Activated naive CD8-positive, alpha-beta T cell treated with anti-CD3 and anti-CD28 coated beads, Interleukin-2, amount 50 U/mL, for 24 hours (primary cell): ENCODE measurements at regions not wholly inside any gene's neighbourhood (a gene's known extent, or its start where the extent isn't known, plus 50 kb on each side); places are given as distances from the start of the nearest gene placed in this dataset.
A peak's percentile ranks its signal among the peaks of the same experiment; 100 is the strongest.

Experiments
- ATAC-seq: fragments of 150-1000 bp; cut with Tn5 transposase; one replicate; pipeline ENCODE4 v1.10.0; 2021
- DNase-seq: peaks from one replicate; pipeline ENCODE4 v3.0.0; 2021
- H3K27ac Mint-ChIP-seq: one replicate; pipeline ENCODE4 v1.8.0; 2021; ENCODE audit warnings: mild to moderate bottlenecking, mixed read lengths
- H3K27me3 Mint-ChIP-seq: one replicate; pipeline ENCODE4 v1.8.0; 2021; ENCODE audit warnings: mixed read lengths
- H3K36me3 Mint-ChIP-seq: one replicate; pipeline ENCODE4 v1.8.0; 2021; ENCODE audit warnings: low read depth, mixed read lengths
- H3K4me1 Mint-ChIP-seq: one replicate; pipeline ENCODE4 v1.8.0; 2021; ENCODE audit warnings: mixed read lengths
- H3K4me3 Mint-ChIP-seq: one replicate; pipeline ENCODE4 v1.8.0; 2021; ENCODE audit warnings: mild to moderate bottlenecking, moderate library complexity, mixed read lengths
- H3K9me3 Mint-ChIP-seq: one replicate; pipeline ENCODE4 v1.8.0; 2021; ENCODE audit warnings: mixed read lengths

- no peaks in the 10 kb centered on the region for H3K4me1 Mint-ChIP-seq
- no peaks in the 10 kb centered on the region for H3K36me3 Mint-ChIP-seq
- no peaks in the 10 kb centered on the region for H3K9me3 Mint-ChIP-seq
- H3K4me3 Mint-ChIP-seq: no peak overlapping the region
- H3K27ac Mint-ChIP-seq: no peak overlapping the region
- no peak for DNase-seq
- ATAC-seq: no peak
- peaks cover 12% of the 10 kb centered on the region for H3K27me3 Mint-ChIP-seq
Observed at GRCh38 chr1:63099188-63099587, 223.2 kb upstream of the FOXD3 start.

GRCh38 chr1:63101336-63101735, 221.0 kb upstream of the FOXD3 start:
- H3K27me3 Mint-ChIP-seq: peaks cover 15% of the 10 kb centered on the region
- H3K9me3 Mint-ChIP-seq: no peaks in the 10 kb centered on the region
- no peak overlapping the region for H3K27ac Mint-ChIP-seq
- no peaks in the 10 kb centered on the region for H3K4me1 Mint-ChIP-seq
- no peak for DNase-seq
- no peak overlapping the region for H3K4me3 Mint-ChIP-seq
- no peaks in the 10 kb centered on the region for H3K36me3 Mint-ChIP-seq
- ATAC-seq: no peak

- H3K4me1 Mint-ChIP-seq: no peaks in the 10 kb centered on the region
- peaks cover 6% of the 10 kb centered on the region for H3K27me3 Mint-ChIP-seq
- H3K9me3 Mint-ChIP-seq: no peaks in the 10 kb centered on the region
- DNase-seq (no peak), ATAC-seq (no peak)
- H3K27ac Mint-ChIP-seq: no peak overlapping the region
- H3K36me3 Mint-ChIP-seq: no peaks in the 10 kb centered on the region
- no peak overlapping the region for H3K4me3 Mint-ChIP-seq
Observed at GRCh38 chr1:63103682-63104081, 218.7 kb upstream of the FOXD3 start.

- no peak for DNase-seq
- no peaks in the 10 kb centered on the region for H3K9me3 Mint-ChIP-seq
- no peaks in the 10 kb centered on the region for H3K36me3 Mint-ChIP-seq
- no peaks in the 10 kb centered on the region for H3K4me1 Mint-ChIP-seq
- no peak for ATAC-seq
- peaks cover 12% of the 10 kb centered on the region for H3K27me3 Mint-ChIP-seq
- H3K27ac Mint-ChIP-seq: no peak overlapping the region
- H3K4me3 Mint-ChIP-seq: no peak overlapping the region
Observed at GRCh38 chr1:63107066-63107465, 215.3 kb upstream of the FOXD3 start.

DNA sequence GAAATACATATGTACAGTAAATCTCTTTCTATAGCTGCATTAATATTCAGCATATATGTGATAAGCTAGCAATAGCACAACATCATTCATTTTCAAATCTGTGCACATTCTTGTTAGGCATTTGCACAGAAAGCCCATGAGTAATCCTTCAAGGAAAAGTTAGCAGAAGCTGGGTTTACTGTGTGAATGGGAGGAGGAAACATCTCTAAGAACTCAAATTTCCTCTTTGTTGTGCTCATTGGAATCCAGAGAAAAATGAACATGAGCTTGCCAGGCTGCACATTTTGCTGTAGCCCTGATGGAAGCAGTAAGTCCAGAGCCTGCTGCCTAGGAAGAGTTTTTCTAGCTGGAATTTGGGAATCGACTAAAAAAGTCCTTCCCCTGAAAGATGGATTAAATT, 214.2 kb upstream of the FOXD3 start:
- H3K4me1 Mint-ChIP-seq: no peaks in the 10 kb centered on the region
- no peak overlapping the region for H3K4me3 Mint-ChIP-seq
- H3K9me3 Mint-ChIP-seq: no peaks in the 10 kb centered on the region
- DNase-seq (no peak), ATAC-seq (no peak)
- H3K27me3 Mint-ChIP-seq: peaks cover 12% of the 10 kb centered on the region
- H3K36me3 Mint-ChIP-seq: no peaks in the 10 kb centered on the region
- no peak overlapping the region for H3K27ac Mint-ChIP-seq

- H3K27ac Mint-ChIP-seq: no peak overlapping the region
- peaks cover 8% of the 10 kb centered on the region for H3K27me3 Mint-ChIP-seq
- ATAC-seq (peak; percentile 20), DNase-seq (no peak)
- H3K36me3 Mint-ChIP-seq: no peaks in the 10 kb centered on the region
- H3K4me1 Mint-ChIP-seq: no peaks in the 10 kb centered on the region
- no peaks in the 10 kb centered on the region for H3K9me3 Mint-ChIP-seq
- no peak overlapping the region for H3K4me3 Mint-ChIP-seq
Observed at GRCh38 chr1:63112155-63112900, 210.0 kb upstream of the FOXD3 start.

DNA sequence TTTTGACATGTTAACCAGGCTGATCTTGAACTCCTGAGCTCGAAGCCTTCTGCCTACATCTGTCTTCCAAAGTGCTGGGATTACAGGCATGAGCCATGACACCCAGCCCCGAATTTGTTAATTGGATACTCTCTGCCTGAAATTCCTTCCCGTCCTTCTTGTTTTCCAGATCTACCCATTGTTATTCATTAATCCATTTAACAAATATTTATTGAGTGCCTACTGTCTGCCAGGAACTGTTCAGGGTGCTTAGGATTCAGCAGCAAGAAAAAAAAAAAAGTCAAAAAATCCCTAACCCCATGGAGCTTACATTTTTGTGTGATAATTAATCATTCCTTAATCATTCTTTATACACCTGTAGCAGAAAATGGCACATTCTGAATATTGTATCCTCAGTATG, 206.8 kb upstream of the FOXD3 start:
- Mint-ChIP-seq H3K27me3 (peaks cover 8% of the 10 kb centered on the region), H3K27ac (no peak overlapping the region), H3K36me3 (no peaks in the 10 kb centered on the region), H3K4me1 (no peaks in the 10 kb centered on the region), H3K9me3 (no peaks in the 10 kb centered on the region), H3K4me3 (no peak overlapping the region)
- DNase-seq (no peak), ATAC-seq (no peak)

- ATAC-seq (no peak), DNase-seq (no peak)
- Mint-ChIP-seq H3K4me3 (no peak overlapping the region), H3K27me3 (peaks cover 7% of the 10 kb centered on the region), H3K27ac (no peak overlapping the region), H3K9me3 (no peaks in the 10 kb centered on the region), H3K4me1 (no peaks in the 10 kb centered on the region), H3K36me3 (no peaks in the 10 kb centered on the region)
Observed at GRCh38 chr1:63116016-63116415, 206.4 kb upstream of the FOXD3 start.

GRCh38 chr1:63119575-63120155, 202.7 kb upstream of the FOXD3 start:
- H3K27me3 Mint-ChIP-seq: peaks cover 7% of the 10 kb centered on the region
- H3K27ac Mint-ChIP-seq: no peak overlapping the region

DNA sequence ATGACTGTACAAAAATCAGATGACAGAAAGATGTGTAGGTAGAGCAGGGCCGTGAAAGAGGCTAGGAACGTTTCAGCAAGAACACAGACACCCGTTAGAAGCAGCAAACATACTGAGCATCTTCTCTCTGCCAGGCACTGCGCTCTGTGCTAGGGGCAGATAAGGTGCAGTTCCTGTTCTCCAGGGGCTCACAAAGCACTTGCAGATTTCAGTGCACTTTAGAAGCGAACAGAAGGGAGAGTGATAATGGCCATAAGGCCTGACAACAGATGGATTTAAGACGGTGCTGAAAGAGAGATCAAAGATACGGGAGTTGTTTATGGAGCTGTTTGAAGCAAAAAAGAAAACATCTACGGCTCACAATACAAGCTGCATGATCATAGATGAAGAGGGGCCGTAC, 200.3 kb upstream of the FOXD3 start:
- H3K27me3 Mint-ChIP-seq: peaks cover 5% of the 10 kb centered on the region
- no peak for DNase-seq
- H3K4me3 Mint-ChIP-seq: no peak overlapping the region

More at GRCh38 chr1:63119575-63120155, 202.7 kb upstream of the FOXD3 start:
- Mint-ChIP-seq H3K4me3 (no peak overlapping the region), H3K4me1 (no peaks in the 10 kb centered on the region), H3K36me3 (no peaks in the 10 kb centered on the region), H3K9me3 (no peaks in the 10 kb centered on the region)
- DNase-seq: no peak
- ATAC-seq: no peak

DNA sequence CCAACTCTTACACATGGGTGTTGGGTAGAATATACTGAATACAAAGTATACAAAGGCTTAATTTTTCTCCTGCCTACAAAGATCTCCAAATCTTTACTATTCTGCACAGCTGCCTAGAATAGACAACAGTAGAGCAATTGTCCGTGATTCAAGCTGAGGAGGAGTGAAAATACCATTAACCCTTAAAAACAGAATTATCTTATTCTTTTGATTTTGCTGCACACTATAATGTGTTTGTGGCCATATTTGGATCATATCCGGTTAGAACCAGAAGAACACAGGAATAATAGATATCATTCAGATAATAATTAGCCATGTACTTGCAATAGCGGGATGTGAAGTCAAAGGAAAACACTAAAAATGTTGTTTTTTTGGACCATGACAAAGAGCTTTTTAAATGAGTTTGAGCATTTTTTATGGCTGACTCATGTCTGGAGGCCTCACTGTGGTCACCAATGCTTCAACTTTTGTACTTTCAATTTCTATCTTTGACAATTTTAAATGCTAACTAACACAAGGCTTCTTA, 197.6 kb upstream of the FOXD3 start:
- no peaks in the 10 kb centered on the region for H3K36me3 Mint-ChIP-seq
- DNase-seq (no peak), ATAC-seq (no peak)
- H3K9me3 Mint-ChIP-seq: no peaks in the 10 kb centered on the region
- H3K27me3 Mint-ChIP-seq: peaks cover 6% of the 10 kb centered on the region
- no peak overlapping the region for H3K4me3 Mint-ChIP-seq
- H3K27ac Mint-ChIP-seq: no peak overlapping the region
- no peaks in the 10 kb centered on the region for H3K4me1 Mint-ChIP-seq

More for the DNA sequence above, 200.3 kb upstream of the FOXD3 start:
- Mint-ChIP-seq H3K4me1 (no peaks in the 10 kb centered on the region), H3K27ac (no peak overlapping the region), H3K9me3 (no peaks in the 10 kb centered on the region), H3K36me3 (no peaks in the 10 kb centered on the region)
- no peak for ATAC-seq

DNA sequence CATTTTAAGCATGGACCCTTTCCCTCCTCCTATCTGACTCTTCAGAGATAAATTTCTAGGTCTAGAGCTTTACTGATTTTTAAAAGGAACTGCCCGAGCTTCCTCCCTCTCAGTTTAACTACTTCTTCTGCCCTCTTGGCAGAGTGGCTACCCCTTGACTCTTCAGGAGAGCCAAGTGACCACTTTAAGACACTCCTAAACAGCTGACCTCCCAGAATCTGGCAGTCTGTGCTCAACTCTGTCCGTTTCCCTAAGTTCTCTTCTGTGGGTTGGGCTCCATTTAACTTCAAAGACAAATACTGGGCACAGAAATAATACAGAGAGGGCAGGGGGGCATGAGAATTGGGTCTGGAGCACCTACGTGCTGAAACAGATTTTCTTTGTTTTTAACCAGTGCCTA, 196.3 kb upstream of the FOXD3 start:
- H3K27me3 Mint-ChIP-seq: peaks cover 5% of the 10 kb centered on the region
- DNase-seq: no peak
- H3K9me3 Mint-ChIP-seq: no peaks in the 10 kb centered on the region
- no peak overlapping the region for H3K4me3 Mint-ChIP-seq
- no peaks in the 10 kb centered on the region for H3K4me1 Mint-ChIP-seq
- no peak for ATAC-seq
- no peak overlapping the region for H3K27ac Mint-ChIP-seq
- H3K36me3 Mint-ChIP-seq: no peaks in the 10 kb centered on the region

DNA sequence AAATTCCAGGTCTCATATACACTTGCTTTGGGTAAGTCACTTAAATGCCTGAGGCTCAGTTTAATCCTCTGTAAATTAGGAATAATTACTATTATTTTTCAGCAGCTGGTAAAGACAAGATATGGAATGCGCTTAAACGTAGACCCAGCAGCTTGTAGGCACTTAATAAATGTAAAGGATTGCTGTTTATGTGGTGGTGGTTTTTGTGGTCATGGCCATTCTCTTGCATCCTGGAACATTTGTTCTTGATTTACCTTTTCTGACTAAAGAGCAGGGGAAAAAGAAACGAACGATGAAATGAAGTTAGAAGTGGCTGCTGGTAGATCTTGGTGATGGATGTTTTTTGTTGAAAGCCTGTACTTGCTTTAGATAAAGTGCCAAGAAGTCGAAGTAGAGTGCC, 195.0 kb upstream of the FOXD3 start:
- no peaks in the 10 kb centered on the region for H3K9me3 Mint-ChIP-seq
- no peaks in the 10 kb centered on the region for H3K4me1 Mint-ChIP-seq
- H3K27me3 Mint-ChIP-seq: peaks cover 7% of the 10 kb centered on the region
- no peaks in the 10 kb centered on the region for H3K36me3 Mint-ChIP-seq
- no peak overlapping the region for H3K27ac Mint-ChIP-seq
- H3K4me3 Mint-ChIP-seq: no peak overlapping the region
- DNase-seq (no peak), ATAC-seq (no peak)

GRCh38 chr1:63128556-63128955, 193.8 kb upstream of the FOXD3 start:
- H3K36me3 Mint-ChIP-seq: no peaks in the 10 kb centered on the region
- no peak for ATAC-seq
- H3K27me3 Mint-ChIP-seq: peaks cover 9% of the 10 kb centered on the region
- H3K27ac Mint-ChIP-seq: no peak overlapping the region
- H3K9me3 Mint-ChIP-seq: no peaks in the 10 kb centered on the region
- DNase-seq: no peak
- H3K4me1 Mint-ChIP-seq: no peaks in the 10 kb centered on the region
- no peak overlapping the region for H3K4me3 Mint-ChIP-seq

DNA sequence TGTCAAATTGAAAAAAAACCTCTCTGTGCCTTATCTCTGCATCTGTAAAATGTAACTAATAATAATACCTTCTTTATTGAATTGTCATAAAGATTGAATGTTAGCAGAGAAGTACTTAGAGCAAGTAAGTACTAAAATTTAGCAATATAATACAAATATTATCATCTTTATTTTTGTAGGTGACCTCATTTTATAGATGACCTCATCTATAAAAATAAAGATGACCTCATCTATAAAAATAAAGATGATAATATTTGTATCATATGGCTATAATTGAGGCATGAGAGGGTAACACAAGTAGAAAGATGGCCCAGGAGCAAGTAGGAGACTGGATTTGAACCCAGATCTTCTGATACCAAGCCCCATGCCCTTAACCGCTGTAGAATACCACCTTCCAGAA, 193.2 kb upstream of the FOXD3 start:
- H3K4me1 Mint-ChIP-seq: no peaks in the 10 kb centered on the region
- ATAC-seq: no peak
- peaks cover 9% of the 10 kb centered on the region for H3K27me3 Mint-ChIP-seq
- no peaks in the 10 kb centered on the region for H3K36me3 Mint-ChIP-seq
- no peaks in the 10 kb centered on the region for H3K9me3 Mint-ChIP-seq
- DNase-seq: no peak
- no peak overlapping the region for H3K27ac Mint-ChIP-seq
- no peak overlapping the region for H3K4me3 Mint-ChIP-seq
